Transverse colon (tissue), 4 donors: ENCODE measurements at regions not wholly inside any gene's neighbourhood (a gene's known extent, or its start where the extent isn't known, plus 50 kb on each side); places are given as distances from the start of the nearest gene placed in this dataset.

Experiments
- DNase-seq: peaks from one replicate; pipeline ENCODE4 v3.0.0-alpha.2; 2019
- H3K27ac ChIP-seq, 4 donors: fragments of 200-600 bp; sonication (generic); 2 replicates each; pipeline ENCODE4 v1.5.1; 2016 to 2018; ENCODE audit warnings: inconsistent platforms in 4 of 4
- H3K27me3 ChIP-seq: fragments of 200-600 bp; sonication (generic); 2 replicates; pipeline ENCODE4 v1.5.1; 2017; ENCODE audit warnings: inconsistent platforms
- H3K36me3 ChIP-seq, 4 donors: fragments of 200-600 bp; sonication (generic); 2 replicates each; pipeline ENCODE4 v1.5.1; 2017 to 2019; ENCODE audit warnings: inconsistent platforms in 4 of 4
- H3K4me1 ChIP-seq, 4 donors: fragments of 200-600 bp; sonication (generic); 2 replicates each; pipeline ENCODE4 v1.5.1; 2017 to 2020; ENCODE audit warnings: inconsistent platforms in 4 of 4
- H3K4me3 ChIP-seq, 4 donors: fragments of 200-600 bp; sonication (generic); 1 replicate in 1 of 4; 2 replicates in 3 of 4; pipeline versions ENCODE4 v1.5.1 to v1.6.1; 2017 to 2019; ENCODE audit warnings: inconsistent platforms in 4 of 4
- H3K9me3 ChIP-seq, 2 donors: fragments of 200-600 bp; sonication (generic); 2 replicates each; pipeline ENCODE4 v1.5.1; 2017 to 2019; ENCODE audit warnings: inconsistent platforms in 2 of 2
- CTCF ChIP-seq, 5 experiments: fragments of 200-600 bp in 3 of 5; fragments of 450-650 bp in 2 of 5; sonication (generic) in 3 of 5; IDR thresholded peaks; 1 replicate in 2 of 5; 2 replicates in 3 of 5; pipeline ENCODE4 v1.5.1; 2016 to 2017; ENCODE audit warnings: antibody characterized with exemption in 5 of 5, inconsistent platforms in 3 of 5, mild to moderate bottlenecking in 2 of 5, moderate library complexity in 1 of 5
- EP300 ChIP-seq: sonication (generic); formaldehyde crosslinking; IDR thresholded peaks from one replicate; pipeline ENCODE4 v1.6.1; 2017; ENCODE audit warnings: antibody characterized with exemption, low read depth
- POLR2A ChIP-seq: fragments of 450-650 bp; IDR thresholded peaks from one replicate; pipeline ENCODE4 v1.6.1; 2016; ENCODE audit warnings: antibody characterized with exemption, mild to moderate bottlenecking, moderate library complexity
- POLR2AphosphoS5 ChIP-seq, 3 donors: sonication (generic); formaldehyde crosslinking; IDR thresholded peaks; one replicate each; pipeline ENCODE4 v1.6.1; 2016; ENCODE audit warnings: antibody characterized with exemption in 3 of 3
- WGBS, 2 donors: methylation state at CpG; one replicate each; pipeline ENCODE4 v1.1.5; 2018; ENCODE audit warnings: low coverage in 1 of 2; 5-methylcytosine and 5-hydroxymethylcytosine counted together
- in situ Hi-C, 4 donors: fragments of 200-750 bp; cut with MboI; loops; one replicate each; pipeline versions ENCODE4 v1.15.0 to v1.15.1; 2017; ENCODE audit warnings: low sequenced_read_pairs in 3 of 4, low pct_ligation_motif_present in 1 of 4, low pct_unique_long_range_greater_than_20kb in 1 of 4
- intact Hi-C: fragments of 100-400 bp; cut with DNase I; formaldehyde crosslinking; loops from one replicate; pipeline ENCODE4 v1.15.1; 2023; ENCODE audit warnings: low total_unique reads

- no peak for DNase-seq
- H3K4me1 ChIP-seq = peaks cover 0 to 4% (median 0%) of the 10 kb centered on the region in 4 donors
- peaks cover 0 to 2% of the 10 kb centered on the region in 2 donors for H3K9me3 ChIP-seq
- WGBS, 2 donors = 19 to 46% methylated on average over 2 of the region's 2 CpGs
- TF ChIP-seq POLR2A (no peak), CTCF (IDR thresholded peaks at IDR 0.05) (no peak), POLR2AphosphoS5 (IDR thresholded peaks at IDR 0.05) (no peak), EP300 (no peak)
- H3K27ac ChIP-seq = peak overlapping the region in 1 of 4 donors; percentile 54
- no peaks in the 10 kb centered on the region for H3K27me3 ChIP-seq
- intact Hi-C loops (no loop called here), in situ Hi-C loops (no loop called here)
- no peak overlapping the region for H3K4me3 ChIP-seq
- H3K36me3 ChIP-seq = no peaks in the 10 kb centered on the region
Observed at GRCh38 chr18:49709347-49709690, 104.0 kb downstream of the ACAA2 start.

- H3K27ac ChIP-seq = peak overlapping the region in 1 of 4 donors; percentile 54
- no peaks in the 10 kb centered on the region for H3K36me3 ChIP-seq
- WGBS, 2 donors = 65 to 100% methylated on average over 1 to 6 of the region's 6 CpGs
- in situ Hi-C loops (no loop called here), intact Hi-C loops (no loop called here)
- TF ChIP-seq POLR2A = no peak
- no peak for TF ChIP-seq EP300
- no peak for TF ChIP-seq CTCF (IDR thresholded peaks at IDR 0.05)
- TF ChIP-seq POLR2AphosphoS5 (IDR thresholded peaks at IDR 0.05) = no peak
- no peaks in the 10 kb centered on the region for H3K9me3 ChIP-seq
- peaks cover 0 to 4% (median 0%) of the 10 kb centered on the region in 4 donors for H3K4me1 ChIP-seq
- H3K27me3 ChIP-seq = no peaks in the 10 kb centered on the region
- no peak overlapping the region for H3K4me3 ChIP-seq
- no peak for DNase-seq
Observed at GRCh38 chr18:49708662-49709346, 104.5 kb downstream of the ACAA2 start.

- no peaks in the 10 kb centered on the region for H3K27me3 ChIP-seq
- DNase-seq = no peak
- in situ Hi-C loops (no loop called here), intact Hi-C loops (no loop called here)
- no peaks in the 10 kb centered on the region for H3K36me3 ChIP-seq
- TF ChIP-seq EP300 = no peak
- TF ChIP-seq POLR2AphosphoS5 (IDR thresholded peaks at IDR 0.05) = no peak
- TF ChIP-seq POLR2A = no peak
- no peak for TF ChIP-seq CTCF (IDR thresholded peaks at IDR 0.05)
- no peak overlapping the region for H3K27ac ChIP-seq
- whole genome bisulfite sequencing, 2 donors = 88 to 94% methylated on average over 2 to 3 of the region's 3 CpGs
- no peaks in the 10 kb centered on the region for H3K9me3 ChIP-seq
- H3K4me3 ChIP-seq = no peak overlapping the region
- peaks cover 0 to 4% (median 0%) of the 10 kb centered on the region in 4 donors for H3K4me1 ChIP-seq
Observed at GRCh38 chr18:49707599-49707998, 105.7 kb downstream of the ACAA2 start.

- DNase-seq = no peak
- Histone ChIP-seq H3K36me3 (no peaks in the 10 kb centered on the region), H3K9me3 (no peaks in the 10 kb centered on the region), H3K4me1 (no peaks in the 10 kb centered on the region), H3K27me3 (no peaks in the 10 kb centered on the region), H3K4me3 (no peak overlapping the region), H3K27ac (no peak overlapping the region)
- intact Hi-C loops (no loop called here), in situ Hi-C loops (no loop called here)
- 57 to 67% methylated on average over 4 to 6 of the region's 6 CpGs for WGBS, 2 donors
- TF ChIP-seq POLR2A (no peak), EP300 (no peak), POLR2AphosphoS5 (IDR thresholded peaks at IDR 0.05) (no peak), CTCF (IDR thresholded peaks at IDR 0.05) (no peak)
Observed at GRCh38 chr18:49704334-49704733, 109.0 kb downstream of the ACAA2 start.
